Testis (tissue), 2 donors: ENCODE measurements at regions not wholly inside any gene's neighbourhood (a gene's known extent, or its start where the extent isn't known, plus 50 kb on each side); places are given as distances from the start of the nearest gene placed in this dataset.
"Not testable (repeated sequence)": the region's sequence is repeated elsewhere in the genome, so short reads cannot be mapped to it uniquely, and the experiment has no call there.

Experiments
- DNase-seq: peaks from one replicate; pipeline ENCODE4 v3.0.0-alpha.2; 2019
- H3K27ac ChIP-seq, 2 donors: fragments of 200-600 bp; sonication (generic); one replicate each; pipeline ENCODE4 v1.5.1; 2019
- H3K27me3 ChIP-seq: fragments of 200-600 bp; sonication (generic); one replicate; pipeline ENCODE4 v1.5.1; 2019
- H3K36me3 ChIP-seq: fragments of 200-600 bp; sonication (generic); one replicate; pipeline ENCODE4 v1.5.1; 2017; ENCODE audit warnings: low read depth; ENCODE audit errors: missing control alignments
- H3K4me1 ChIP-seq: fragments of 200-600 bp; sonication (generic); one replicate; pipeline ENCODE4 v1.5.1; 2019
- H3K4me3 ChIP-seq, 2 donors: fragments of 200-600 bp; sonication (generic); one replicate each; pipeline ENCODE4 v1.5.1; 2017 to 2019
- H3K9me3 ChIP-seq: fragments of 200-600 bp; sonication (generic); one replicate; pipeline ENCODE4 v1.5.1; 2017
- CTCF ChIP-seq, 3 experiments: fragments of 450-650 bp in 2 of 3; fragments of 200-600 bp in 1 of 3; sonication (generic) in 1 of 3; IDR thresholded peaks; one replicate each; pipeline ENCODE4 v1.5.1; 2016 to 2019; ENCODE audit warnings: antibody characterized with exemption in 3 of 3, mild to moderate bottlenecking in 2 of 3, moderate library complexity in 1 of 3
- POLR2A ChIP-seq: fragments of 450-650 bp; IDR thresholded peaks from one replicate; pipeline ENCODE4 v1.6.1; 2017; ENCODE audit warnings: antibody characterized with exemption, mild to moderate bottlenecking, moderate library complexity
- WGBS, 2 donors: methylation state at CpG; one replicate each; pipeline ENCODE4 v1.1.5; 2018; 5-methylcytosine and 5-hydroxymethylcytosine counted together
- intact Hi-C: fragments of 100-400 bp; cut with DNase I; formaldehyde crosslinking; loops from one replicate; pipeline ENCODE4 v1.15.1; 2023; ENCODE audit warnings: low total_unique reads

- H3K36me3 ChIP-seq = no peaks in the 10 kb centered on the region
- intact Hi-C loops = no loop called here
- H3K9me3 ChIP-seq = no peaks in the 10 kb centered on the region
- H3K27ac ChIP-seq = no peak overlapping the region
- no peaks in the 10 kb centered on the region for H3K27me3 ChIP-seq
- TF ChIP-seq POLR2A (no peak), CTCF (IDR thresholded peaks at IDR 0.05) (no peak)
- H3K4me3 ChIP-seq = no peak overlapping the region
- H3K4me1 ChIP-seq = no peaks in the 10 kb centered on the region
- WGBS, 2 donors = 59 to 63% methylated on average over 1 of the region's 1 CpG
- no peak for DNase-seq
Measured at GRCh38 chr6:86017236-86017635, 374.6 kb upstream of the SYNCRIP start.

GRCh38 chr6:86016567-86016966 is 373.9 kb upstream of the SYNCRIP start:
- TF ChIP-seq POLR2A (no peak), CTCF (IDR thresholded peaks at IDR 0.05) (no peak)
- H3K36me3 ChIP-seq = no peaks in the 10 kb centered on the region
- no peaks in the 10 kb centered on the region for H3K27me3 ChIP-seq
- no peak overlapping the region for H3K4me3 ChIP-seq
- intact Hi-C loops = no loop called here
- no peak for DNase-seq
- WGBS, 2 donors = 80 to 81% methylated on average over 3 of the region's 3 CpGs
- no peaks in the 10 kb centered on the region for H3K4me1 ChIP-seq
- H3K27ac ChIP-seq = no peak overlapping the region
- no peaks in the 10 kb centered on the region for H3K9me3 ChIP-seq

- WGBS, 2 donors = 53 to 69% methylated on average over 4 of the region's 4 CpGs
- no peaks in the 10 kb centered on the region for H3K9me3 ChIP-seq
Measured at GRCh38 chr6:86016077-86016476, 373.4 kb upstream of the SYNCRIP start.

GRCh38 chr6:86012991-86013390 is 370.3 kb upstream of the SYNCRIP start:
- DNase-seq, H3K4me1 ChIP-seq, H3K9me3 ChIP-seq, intact Hi-C loops, H3K4me3 ChIP-seq, H3K36me3 ChIP-seq, H3K27me3 ChIP-seq, H3K27ac ChIP-seq: not testable (repeated sequence)
- 63 to 72% methylated on average over 1 of the region's 1 CpG for WGBS, 2 donors

More at GRCh38 chr6:86016077-86016476, 373.4 kb upstream of the SYNCRIP start:
- no peak overlapping the region for H3K27ac ChIP-seq
- no peaks in the 10 kb centered on the region for H3K4me1 ChIP-seq
- TF ChIP-seq CTCF (IDR thresholded peaks at IDR 0.05) (no peak), POLR2A (no peak)
- no peaks in the 10 kb centered on the region for H3K27me3 ChIP-seq
- no peaks in the 10 kb centered on the region for H3K36me3 ChIP-seq
- intact Hi-C loops = no loop called here
- H3K4me3 ChIP-seq = no peak overlapping the region
- no peak for DNase-seq

- no peak overlapping the region for H3K4me3 ChIP-seq
- no peak for DNase-seq
- H3K27me3 ChIP-seq = no peaks in the 10 kb centered on the region
- H3K36me3 ChIP-seq = no peaks in the 10 kb centered on the region
- no peaks in the 10 kb centered on the region for H3K4me1 ChIP-seq
- whole genome bisulfite sequencing, 2 donors = 64 to 77% methylated on average over 9 of the region's 9 CpGs
- TF ChIP-seq CTCF (IDR thresholded peaks at IDR 0.05) (no peak), POLR2A (no peak)
- intact Hi-C loops = no loop called here
- H3K9me3 ChIP-seq = no peaks in the 10 kb centered on the region
- no peak overlapping the region for H3K27ac ChIP-seq
Measured at GRCh38 chr6:86010915-86011786, 368.5 kb upstream of the SYNCRIP start.
